Kidney epithelial cell (primary cell): ENCODE measurements at regions not wholly inside any gene's neighbourhood (a gene's known extent, or its start where the extent isn't known, plus 50 kb on each side); places are given as distances from the start of the nearest gene placed in this dataset.

ENCODE experiments used
- DNase-seq: peaks from one replicate; pipeline ENCODE4 v3.0.0-alpha.2; 2010; ENCODE audit warnings: low read depth
- H3K27me3 ChIP-seq: 2 replicates; pipeline ENCODE4 v1.6.0; 2011; ENCODE audit warnings: low read length; ENCODE audit not compliant: control insufficient read depth, insufficient read depth
- H3K36me3 ChIP-seq: 2 replicates; pipeline ENCODE4 v1.5.1; 2011; ENCODE audit warnings: low read length; ENCODE audit not compliant: control insufficient read depth, insufficient read depth
- H3K4me3 ChIP-seq: 2 replicates; pipeline ENCODE4 v1.5.1; 2011; ENCODE audit warnings: low read depth, mild to moderate bottlenecking, control low read depth, low read length
- TF ChIP-seq, protein P1 (sequence below): IDR thresholded peaks from 2 replicates; pipeline ENCODE4 v1.5.1; 2011; ENCODE audit warnings: mild to moderate bottlenecking, moderate library complexity, low read length, control low read depth, inconsistent platforms; ENCODE audit not compliant: insufficient read depth, poor library complexity, severe bottlenecking

DNA sequence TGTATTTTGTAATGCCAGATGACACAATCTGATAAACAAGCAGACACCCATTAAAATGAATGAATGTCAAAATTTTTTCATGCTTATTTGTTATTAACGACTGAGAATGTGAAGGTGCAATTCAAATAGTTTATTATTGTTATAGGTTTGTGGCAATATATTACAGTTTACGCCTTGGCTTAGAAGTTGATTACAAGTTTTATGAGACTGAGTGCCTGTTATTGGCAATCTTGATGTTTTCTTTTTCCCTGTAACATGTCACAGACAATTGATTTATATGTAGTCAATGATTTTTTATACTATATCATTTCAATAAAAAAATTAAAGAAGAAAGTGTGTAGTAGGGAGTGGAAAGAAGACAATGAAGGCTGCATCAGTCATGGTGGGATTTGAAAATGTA lies 144.1 kb upstream of the EEF1E1 start:
- DNase-seq: no peak
- no peak overlapping the region for H3K4me3 ChIP-seq
- no peaks in the 10 kb centered on the region for H3K36me3 ChIP-seq
- no peaks in the 10 kb centered on the region for H3K27me3 ChIP-seq
- TF ChIP-seq, protein P1, sequence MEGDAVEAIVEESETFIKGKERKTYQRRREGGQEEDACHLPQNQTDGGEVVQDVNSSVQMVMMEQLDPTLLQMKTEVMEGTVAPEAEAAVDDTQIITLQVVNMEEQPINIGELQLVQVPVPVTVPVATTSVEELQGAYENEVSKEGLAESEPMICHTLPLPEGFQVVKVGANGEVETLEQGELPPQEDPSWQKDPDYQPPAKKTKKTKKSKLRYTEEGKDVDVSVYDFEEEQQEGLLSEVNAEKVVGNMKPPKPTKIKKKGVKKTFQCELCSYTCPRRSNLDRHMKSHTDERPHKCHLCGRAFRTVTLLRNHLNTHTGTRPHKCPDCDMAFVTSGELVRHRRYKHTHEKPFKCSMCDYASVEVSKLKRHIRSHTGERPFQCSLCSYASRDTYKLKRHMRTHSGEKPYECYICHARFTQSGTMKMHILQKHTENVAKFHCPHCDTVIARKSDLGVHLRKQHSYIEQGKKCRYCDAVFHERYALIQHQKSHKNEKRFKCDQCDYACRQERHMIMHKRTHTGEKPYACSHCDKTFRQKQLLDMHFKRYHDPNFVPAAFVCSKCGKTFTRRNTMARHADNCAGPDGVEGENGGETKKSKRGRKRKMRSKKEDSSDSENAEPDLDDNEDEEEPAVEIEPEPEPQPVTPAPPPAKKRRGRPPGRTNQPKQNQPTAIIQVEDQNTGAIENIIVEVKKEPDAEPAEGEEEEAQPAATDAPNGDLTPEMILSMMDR: no peak

DNA sequence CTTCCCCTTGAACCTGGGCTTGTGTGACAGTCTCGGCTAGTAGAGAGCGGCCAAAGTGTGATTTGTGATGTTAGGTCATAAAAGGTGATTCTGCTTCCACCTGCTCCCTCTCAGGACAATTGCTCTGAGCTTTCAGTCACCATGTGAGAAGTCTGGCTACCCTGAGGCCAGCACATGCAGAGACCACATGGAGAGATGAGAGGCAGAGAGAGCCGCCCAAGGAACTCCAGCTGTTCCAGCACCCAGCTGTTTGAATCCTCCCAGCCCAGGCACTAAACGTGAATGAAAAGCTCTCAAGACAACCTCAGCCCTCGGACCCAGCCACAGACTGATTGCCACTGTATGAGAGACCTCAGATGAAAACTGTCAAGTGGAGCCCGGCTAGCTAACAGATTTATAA lies 143.4 kb upstream of the EEF1E1 start:
- H3K36me3 ChIP-seq: no peaks in the 10 kb centered on the region
- DNase-seq: no peak
- no peaks in the 10 kb centered on the region for H3K27me3 ChIP-seq
- TF ChIP-seq, protein P1: no peak
- no peak overlapping the region for H3K4me3 ChIP-seq

DNA sequence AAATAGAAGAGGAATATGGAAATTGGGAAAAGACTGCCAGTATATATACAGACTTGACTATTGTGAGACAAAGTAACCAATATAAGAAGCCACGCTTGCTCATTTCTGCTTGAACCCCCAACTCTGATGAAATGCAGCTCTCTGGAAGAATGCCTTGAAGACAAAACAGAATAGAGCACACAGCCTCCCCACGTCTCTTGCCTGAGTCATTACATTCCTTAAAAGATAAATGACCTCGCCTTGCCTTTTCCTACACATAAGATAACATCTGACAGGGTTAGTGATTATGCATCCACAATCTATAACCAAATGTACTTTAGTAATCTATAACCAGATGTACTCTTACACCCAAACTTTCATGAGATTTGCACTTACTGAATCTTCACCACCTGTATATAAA lies 141.1 kb upstream of the EEF1E1 start:
- H3K27me3 ChIP-seq: no peaks in the 10 kb centered on the region
- H3K36me3 ChIP-seq: no peaks in the 10 kb centered on the region
- peak; percentile 31 for DNase-seq
- H3K4me3 ChIP-seq: no peak overlapping the region
- TF ChIP-seq, protein P1: no peak

DNA sequence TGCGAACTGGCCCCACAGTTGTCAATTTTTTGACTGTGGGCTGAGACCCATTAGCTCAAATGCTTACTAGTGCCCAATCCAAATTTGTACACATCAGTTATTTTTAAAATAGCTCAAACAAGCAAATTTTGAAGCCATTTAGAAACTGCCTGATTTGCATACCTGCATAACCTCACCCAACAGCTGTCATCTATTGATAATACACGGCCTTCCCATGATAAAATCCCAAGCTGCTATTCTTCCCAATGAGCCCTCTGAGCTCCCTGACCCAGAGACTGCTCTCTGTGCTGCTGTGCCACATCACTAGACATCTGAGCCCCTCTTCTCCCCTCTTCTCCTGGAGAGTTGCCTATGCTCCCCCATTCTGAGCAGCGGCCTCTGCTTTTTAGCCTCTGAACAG lies 140.5 kb upstream of the EEF1E1 start:
- Histone ChIP-seq H3K27me3 (no peaks in the 10 kb centered on the region), H3K4me3 (no peak overlapping the region), H3K36me3 (no peaks in the 10 kb centered on the region)
- no peak for DNase-seq
- TF ChIP-seq, protein P1: no peak

DNA sequence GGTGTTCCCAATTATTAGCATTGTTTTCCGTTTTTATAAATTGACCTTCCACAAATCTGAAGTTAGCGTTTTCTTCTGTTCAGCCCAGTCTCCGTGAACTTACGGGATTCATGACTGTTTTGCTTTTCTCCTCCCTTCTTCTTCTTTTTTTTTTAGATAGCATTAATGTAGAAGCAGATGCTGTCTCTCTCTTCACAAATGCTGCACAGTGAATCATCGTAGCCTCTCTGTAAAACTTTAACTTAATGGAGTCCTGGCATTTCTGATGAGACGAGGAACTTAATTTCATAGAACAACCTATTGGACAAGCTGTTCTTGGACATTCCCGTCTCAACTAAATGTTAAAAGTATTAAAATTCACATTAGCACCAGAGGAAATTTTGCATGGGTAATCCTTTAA lies 138.0 kb upstream of the EEF1E1 start:
- peak; percentile 50 for DNase-seq
- Histone ChIP-seq H3K36me3 (no peaks in the 10 kb centered on the region), H3K27me3 (no peaks in the 10 kb centered on the region), H3K4me3 (no peak overlapping the region)
- TF ChIP-seq, protein P1: no peak
